ENCODE measurements at regions not wholly inside any gene's neighbourhood (a gene's known extent, or its start where the extent isn't known, plus 50 kb on each side); places are given as distances from the start of the nearest gene placed in this dataset.

DNA sequence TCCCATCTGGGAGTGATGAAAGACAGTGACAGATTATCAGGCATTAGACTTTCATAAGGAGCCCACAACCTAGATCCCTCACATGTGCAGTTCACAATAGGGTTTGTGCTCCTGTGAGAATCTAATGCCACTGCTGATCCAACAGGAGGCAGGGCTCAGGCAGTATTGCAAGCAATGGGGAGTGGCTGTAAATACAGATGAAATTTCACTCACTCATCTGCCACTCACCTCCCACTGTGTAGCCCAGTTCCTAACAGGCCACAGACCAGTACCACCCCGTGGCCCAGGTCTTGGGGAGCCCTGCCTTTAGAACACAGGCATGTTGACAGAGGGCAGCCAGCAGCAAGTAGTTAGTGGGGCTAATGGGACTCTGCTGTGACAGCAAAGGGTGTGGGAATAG is 137.3 kb upstream of the NANOS1 start:
- TF ChIP-seq, protein P1, sequence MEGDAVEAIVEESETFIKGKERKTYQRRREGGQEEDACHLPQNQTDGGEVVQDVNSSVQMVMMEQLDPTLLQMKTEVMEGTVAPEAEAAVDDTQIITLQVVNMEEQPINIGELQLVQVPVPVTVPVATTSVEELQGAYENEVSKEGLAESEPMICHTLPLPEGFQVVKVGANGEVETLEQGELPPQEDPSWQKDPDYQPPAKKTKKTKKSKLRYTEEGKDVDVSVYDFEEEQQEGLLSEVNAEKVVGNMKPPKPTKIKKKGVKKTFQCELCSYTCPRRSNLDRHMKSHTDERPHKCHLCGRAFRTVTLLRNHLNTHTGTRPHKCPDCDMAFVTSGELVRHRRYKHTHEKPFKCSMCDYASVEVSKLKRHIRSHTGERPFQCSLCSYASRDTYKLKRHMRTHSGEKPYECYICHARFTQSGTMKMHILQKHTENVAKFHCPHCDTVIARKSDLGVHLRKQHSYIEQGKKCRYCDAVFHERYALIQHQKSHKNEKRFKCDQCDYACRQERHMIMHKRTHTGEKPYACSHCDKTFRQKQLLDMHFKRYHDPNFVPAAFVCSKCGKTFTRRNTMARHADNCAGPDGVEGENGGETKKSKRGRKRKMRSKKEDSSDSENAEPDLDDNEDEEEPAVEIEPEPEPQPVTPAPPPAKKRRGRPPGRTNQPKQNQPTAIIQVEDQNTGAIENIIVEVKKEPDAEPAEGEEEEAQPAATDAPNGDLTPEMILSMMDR (IDR thresholded peaks at IDR 0.05) = no peak
- no peak for TF ChIP-seq EZH2 (IDR thresholded peaks at IDR 0.05)
- no peak for TF ChIP-seq EZH2phosphoT487 (IDR thresholded peaks at IDR 0.05)
